WTC11 (cell line): ENCODE measurements at regions not wholly inside any gene's neighbourhood (a gene's known extent, or its start where the extent isn't known, plus 50 kb on each side); places are given as distances from the start of the nearest gene placed in this dataset.
A peak's percentile ranks its signal among the peaks of the same experiment; 100 is the strongest.

ENCODE experiments used
- ATAC-seq: fragments of 200-7000 bp; cut with Tn5 transposase; 2 replicates; pipeline ENCODE4 v1.10.0; 2021; ENCODE audit warnings: mild to moderate bottlenecking, moderate library complexity
- CTCF ChIA-PET: fragments of 300-600 bp; sonication (Branson Sonifier 250); formaldehyde crosslinking; loops from one replicate; lab custom pipeline; 2021; ENCODE audit warnings: antibody characterized with exemption; lab: Charles Lee
- POLR2A ChIA-PET: fragments of 350-600 bp; sonication (Branson Sonifier 250); formaldehyde crosslinking; loops from one replicate; lab custom pipeline; 2021; ENCODE audit warnings: antibody characterized with exemption; lab: Charles Lee
- DNase-seq: peaks from one replicate; pipeline ENCODE4 v3.0.0; 2021; ENCODE audit warnings: low spot score
- H3K27ac Mint-ChIP-seq: 2 replicates; pipeline ENCODE4 v1.8.0; 2021; ENCODE audit warnings: mixed read lengths
- H3K27me3 Mint-ChIP-seq: 2 replicates; pipeline ENCODE4 v1.8.0; 2021; ENCODE audit warnings: low read depth, mild to moderate bottlenecking, moderate library complexity, mixed read lengths
- H3K36me3 Mint-ChIP-seq: 2 replicates; pipeline ENCODE4 v1.8.0; 2021; ENCODE audit warnings: mixed read lengths
- H3K4me1 Mint-ChIP-seq: 2 replicates; pipeline ENCODE4 v1.8.0; 2022; ENCODE audit warnings: mixed read lengths
- H3K4me3 Mint-ChIP-seq: 2 replicates; pipeline ENCODE4 v1.8.0; 2021; ENCODE audit warnings: mild to moderate bottlenecking, moderate library complexity, mixed read lengths
- H3K9me3 Mint-ChIP-seq: 2 replicates; pipeline ENCODE4 v1.8.0; 2021; ENCODE audit warnings: mixed read lengths
- ATF1 ChIP-seq: sonication (generic); formaldehyde crosslinking; IDR thresholded peaks from 2 replicates; pipeline ENCODE4 v1.8.1; 2023; ENCODE audit warnings: mild to moderate bottlenecking, moderate library complexity, missing genetic modification reagents
- CREM ChIP-seq: sonication (generic); formaldehyde crosslinking; IDR thresholded peaks from 2 replicates; pipeline ENCODE4 v1.8.1; 2022; ENCODE audit warnings: mild to moderate bottlenecking, missing genetic modification reagents, moderate library complexity
- FOXK1 ChIP-seq: sonication (generic); formaldehyde crosslinking; IDR thresholded peaks from 2 replicates; pipeline ENCODE4 v1.8.0; 2022; ENCODE audit warnings: mild to moderate bottlenecking, moderate library complexity, missing genetic modification reagents
- GRHL2 ChIP-seq: fragments of 250-450 bp; sonication (Bioruptor Pico); IDR thresholded peaks from 2 replicates; pipeline ENCODE4 v1.8.0; 2022; ENCODE audit warnings: mild to moderate bottlenecking, moderate library complexity; ENCODE audit not compliant: insufficient replicate concordance, severe bottlenecking
- HMGA2 ChIP-seq: fragments of 250-450 bp; sonication (Bioruptor Pico); IDR thresholded peaks from 2 replicates; pipeline ENCODE4 v1.4.0; 2021; ENCODE audit warnings: mild to moderate bottlenecking, moderate library complexity
- MYBL2 ChIP-seq: sonication (generic); formaldehyde crosslinking; IDR thresholded peaks from 2 replicates; pipeline ENCODE4 v1.8.1; 2023; ENCODE audit warnings: mild to moderate bottlenecking, moderate library complexity, missing genetic modification reagents
- NFYB ChIP-seq: sonication (generic); formaldehyde crosslinking; conservative IDR thresholded peaks from 2 replicates; pipeline ENCODE4 v1.8.0; 2022; ENCODE audit warnings: low read depth, missing genetic modification reagents
- NR1H2 ChIP-seq: sonication (generic); formaldehyde crosslinking; IDR thresholded peaks from 2 replicates; pipeline ENCODE4 v1.9.0; 2021; ENCODE audit warnings: mild to moderate bottlenecking, moderate library complexity, missing genetic modification reagents
- PRRX2 ChIP-seq: fragments of 250-450 bp; sonication (Bioruptor Pico); IDR thresholded peaks from 2 replicates; pipeline ENCODE4 v1.8.0; 2021; ENCODE audit warnings: mild to moderate bottlenecking
- SOX15 ChIP-seq: fragments of 250-450 bp; sonication (Bioruptor Pico); IDR thresholded peaks from 2 replicates; pipeline ENCODE4 v1.9.0; 2021; ENCODE audit warnings: mild to moderate bottlenecking
- TEAD1 ChIP-seq: sonication (generic); formaldehyde crosslinking; IDR thresholded peaks from 2 replicates; pipeline ENCODE4 v1.8.0; 2022; ENCODE audit warnings: mild to moderate bottlenecking, missing genetic modification reagents
- ZNF121 ChIP-seq: sonication (generic); formaldehyde crosslinking; IDR thresholded peaks from 2 replicates; pipeline ENCODE4 v1.8.0; 2023; ENCODE audit warnings: missing genetic modification reagents
- ZNF219 ChIP-seq: sonication (generic); formaldehyde crosslinking; IDR thresholded peaks from 2 replicates; pipeline ENCODE4 v1.8.0; 2023; ENCODE audit warnings: missing genetic modification reagents, mild to moderate bottlenecking, borderline replicate concordance
- ZNF263 ChIP-seq: sonication (generic); formaldehyde crosslinking; IDR thresholded peaks from 2 replicates; pipeline ENCODE4 v1.8.1; 2022; ENCODE audit warnings: low read depth, mild to moderate bottlenecking, moderate library complexity, missing genetic modification reagents
- TF ChIP-seq, protein P1 (sequence below): sonication (generic); formaldehyde crosslinking; IDR thresholded peaks from 2 replicates; pipeline ENCODE4 v1.8.1; 2022; ENCODE audit warnings: mild to moderate bottlenecking, moderate library complexity, missing genetic modification reagents
- TF ChIP-seq, protein P2 (sequence below): fragments of 250-450 bp; sonication (Bioruptor Pico); IDR thresholded peaks from 2 replicates; pipeline ENCODE4 v1.9.0; 2021; ENCODE audit warnings: moderate library complexity, mild to moderate bottlenecking, inconsistent platforms, borderline replicate concordance
- TF ChIP-seq, protein P3 (sequence below): fragments of 250-450 bp; sonication (Bioruptor Pico); IDR thresholded peaks from 2 replicates; pipeline ENCODE4 v1.8.0; 2021; ENCODE audit warnings: mild to moderate bottlenecking
- TF ChIP-seq, protein P4 (sequence below): sonication (generic); formaldehyde crosslinking; IDR thresholded peaks from 2 replicates; pipeline ENCODE4 v1.8.1; 2022; ENCODE audit warnings: low read depth, mild to moderate bottlenecking, moderate library complexity, missing genetic modification reagents, borderline replicate concordance
- TF ChIP-seq, protein P5 (sequence below): sonication (generic); formaldehyde crosslinking; IDR thresholded peaks from 2 replicates; pipeline ENCODE4 v1.8.1; 2023; ENCODE audit warnings: mild to moderate bottlenecking, missing genetic modification reagents
- TF ChIP-seq, protein P6 (sequence below): sonication (generic); formaldehyde crosslinking; IDR thresholded peaks from 2 replicates; pipeline ENCODE4 v1.8.1; 2023; ENCODE audit warnings: mild to moderate bottlenecking, moderate library complexity, missing genetic modification reagents
- TF ChIP-seq, protein P7 (sequence below): sonication (generic); formaldehyde crosslinking; IDR thresholded peaks from 2 replicates; pipeline ENCODE4 v1.8.0; 2022; ENCODE audit warnings: mild to moderate bottlenecking, missing genetic modification reagents
- TF ChIP-seq, protein P8 (sequence below): fragments of 250-450 bp; sonication (Bioruptor Pico); IDR thresholded peaks from 2 replicates; pipeline ENCODE4 v2.1.2; 2022; ENCODE audit warnings: mild to moderate bottlenecking, moderate library complexity

DNA sequence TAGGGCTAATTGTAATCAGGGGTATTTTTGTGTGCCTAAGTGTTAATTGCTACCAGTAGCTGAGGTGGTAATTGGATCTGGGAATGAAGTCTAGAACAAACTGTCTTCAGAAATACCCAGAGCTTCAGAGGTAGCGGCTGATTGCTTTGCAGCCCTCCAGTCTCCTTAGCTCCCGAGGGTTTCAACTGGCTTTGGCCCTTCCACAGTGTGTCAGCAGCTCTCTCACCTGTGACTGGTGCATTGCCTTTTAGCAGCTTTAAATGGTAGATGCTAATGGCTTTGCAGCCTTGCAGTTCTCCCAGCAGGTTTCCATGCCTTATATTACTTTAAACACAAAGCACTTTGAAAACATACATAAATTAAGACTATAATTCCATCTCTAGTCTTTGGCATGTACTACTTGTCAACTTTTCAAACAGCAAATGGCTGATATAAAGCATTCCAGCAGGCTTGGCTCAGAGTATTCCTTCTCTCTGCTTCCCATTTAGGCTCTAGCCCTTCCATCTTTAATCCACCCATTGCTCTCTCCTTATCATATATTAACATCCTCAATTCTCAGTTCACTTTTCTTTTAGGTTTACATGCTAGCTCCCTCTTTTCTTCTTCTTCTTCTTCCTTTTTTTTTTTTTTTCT is 156.4 kb upstream of the GALNT13 start:
- Mint-ChIP-seq H3K9me3 (peaks cover 5% of the 10 kb centered on the region; the same call in 1 of the 2 replicates), H3K27ac (no peak overlapping the region), H3K4me1 (peaks cover 17% of the 10 kb centered on the region), H3K36me3 (no peaks in the 10 kb centered on the region; the same call in 1 of the 2 replicates), H3K27me3 (no peaks in the 10 kb centered on the region), H3K4me3 (no peak overlapping the region)
- ChIA-PET POLR2A (interaction anchor here (0.5 to 0.7 kb wide), 3 partner anchors 11 to 181 kb away, joined by 3 to 4 read pairs (median 3); no protein-coding TSS in a partner anchor), CTCF (interaction anchor here (0.6 to 0.9 kb wide), 3 partner anchors 33 to 300 kb away, joined by 3 read pairs; no protein-coding TSS in a partner anchor)
- ATAC-seq = peak; percentile 86
- TF ChIP-seq ZNF263 (CRISPR knock-in tag) = no peak
- no peak for TF ChIP-seq FOXK1 (CRISPR knock-in tag)
- no peak for TF ChIP-seq ATF1
- TF ChIP-seq CREM (CRISPR knock-in tag) = no peak
- TF ChIP-seq, protein P1, sequence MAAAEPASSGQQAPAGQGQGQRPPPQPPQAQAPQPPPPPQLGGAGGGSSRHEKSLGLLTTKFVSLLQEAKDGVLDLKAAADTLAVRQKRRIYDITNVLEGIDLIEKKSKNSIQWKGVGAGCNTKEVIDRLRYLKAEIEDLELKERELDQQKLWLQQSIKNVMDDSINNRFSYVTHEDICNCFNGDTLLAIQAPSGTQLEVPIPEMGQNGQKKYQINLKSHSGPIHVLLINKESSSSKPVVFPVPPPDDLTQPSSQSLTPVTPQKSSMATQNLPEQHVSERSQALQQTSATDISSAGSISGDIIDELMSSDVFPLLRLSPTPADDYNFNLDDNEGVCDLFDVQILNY (CRISPR knock-in tag) = no peak
- no peak for TF ChIP-seq MYBL2 (CRISPR knock-in tag)
- TF ChIP-seq PRRX2 = no peak
- TF ChIP-seq HMGA2 (CRISPR knock-in tag) = no peak
- TF ChIP-seq SOX15 (CRISPR knock-in tag) = no peak
- TF ChIP-seq, protein P2, sequence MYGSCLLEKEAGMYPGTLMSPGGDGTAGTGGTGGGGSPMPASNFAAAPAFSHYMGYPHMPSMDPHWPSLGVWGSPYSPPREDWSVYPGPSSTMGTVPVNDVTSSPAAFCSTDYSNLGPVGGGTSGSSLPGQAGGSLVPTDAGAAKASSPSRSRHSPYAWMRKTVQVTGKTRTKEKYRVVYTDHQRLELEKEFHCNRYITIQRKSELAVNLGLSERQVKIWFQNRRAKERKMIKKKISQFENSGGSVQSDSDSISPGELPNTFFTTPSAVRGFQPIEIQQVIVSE (CRISPR knock-in tag) = no peak
- TF ChIP-seq GRHL2 (CRISPR knock-in tag) = no peak
- TF ChIP-seq, protein P3, sequence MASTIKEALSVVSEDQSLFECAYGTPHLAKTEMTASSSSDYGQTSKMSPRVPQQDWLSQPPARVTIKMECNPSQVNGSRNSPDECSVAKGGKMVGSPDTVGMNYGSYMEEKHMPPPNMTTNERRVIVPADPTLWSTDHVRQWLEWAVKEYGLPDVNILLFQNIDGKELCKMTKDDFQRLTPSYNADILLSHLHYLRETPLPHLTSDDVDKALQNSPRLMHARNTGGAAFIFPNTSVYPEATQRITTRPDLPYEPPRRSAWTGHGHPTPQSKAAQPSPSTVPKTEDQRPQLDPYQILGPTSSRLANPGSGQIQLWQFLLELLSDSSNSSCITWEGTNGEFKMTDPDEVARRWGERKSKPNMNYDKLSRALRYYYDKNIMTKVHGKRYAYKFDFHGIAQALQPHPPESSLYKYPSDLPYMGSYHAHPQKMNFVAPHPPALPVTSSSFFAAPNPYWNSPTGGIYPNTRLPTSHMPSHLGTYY (CRISPR knock-in tag) = no peak
- TF ChIP-seq, protein P4, sequence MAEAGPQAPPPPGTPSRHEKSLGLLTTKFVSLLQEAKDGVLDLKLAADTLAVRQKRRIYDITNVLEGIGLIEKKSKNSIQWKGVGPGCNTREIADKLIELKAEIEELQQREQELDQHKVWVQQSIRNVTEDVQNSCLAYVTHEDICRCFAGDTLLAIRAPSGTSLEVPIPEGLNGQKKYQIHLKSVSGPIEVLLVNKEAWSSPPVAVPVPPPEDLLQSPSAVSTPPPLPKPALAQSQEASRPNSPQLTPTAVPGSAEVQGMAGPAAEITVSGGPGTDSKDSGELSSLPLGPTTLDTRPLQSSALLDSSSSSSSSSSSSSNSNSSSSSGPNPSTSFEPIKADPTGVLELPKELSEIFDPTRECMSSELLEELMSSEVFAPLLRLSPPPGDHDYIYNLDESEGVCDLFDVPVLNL (CRISPR knock-in tag) = no peak
- TF ChIP-seq, protein P5, sequence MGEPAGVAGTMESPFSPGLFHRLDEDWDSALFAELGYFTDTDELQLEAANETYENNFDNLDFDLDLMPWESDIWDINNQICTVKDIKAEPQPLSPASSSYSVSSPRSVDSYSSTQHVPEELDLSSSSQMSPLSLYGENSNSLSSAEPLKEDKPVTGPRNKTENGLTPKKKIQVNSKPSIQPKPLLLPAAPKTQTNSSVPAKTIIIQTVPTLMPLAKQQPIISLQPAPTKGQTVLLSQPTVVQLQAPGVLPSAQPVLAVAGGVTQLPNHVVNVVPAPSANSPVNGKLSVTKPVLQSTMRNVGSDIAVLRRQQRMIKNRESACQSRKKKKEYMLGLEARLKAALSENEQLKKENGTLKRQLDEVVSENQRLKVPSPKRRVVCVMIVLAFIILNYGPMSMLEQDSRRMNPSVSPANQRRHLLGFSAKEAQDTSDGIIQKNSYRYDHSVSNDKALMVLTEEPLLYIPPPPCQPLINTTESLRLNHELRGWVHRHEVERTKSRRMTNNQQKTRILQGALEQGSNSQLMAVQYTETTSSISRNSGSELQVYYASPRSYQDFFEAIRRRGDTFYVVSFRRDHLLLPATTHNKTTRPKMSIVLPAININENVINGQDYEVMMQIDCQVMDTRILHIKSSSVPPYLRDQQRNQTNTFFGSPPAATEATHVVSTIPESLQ (CRISPR knock-in tag) = no peak
- no peak for TF ChIP-seq NFYB (CRISPR knock-in tag)
- TF ChIP-seq, protein P6, sequence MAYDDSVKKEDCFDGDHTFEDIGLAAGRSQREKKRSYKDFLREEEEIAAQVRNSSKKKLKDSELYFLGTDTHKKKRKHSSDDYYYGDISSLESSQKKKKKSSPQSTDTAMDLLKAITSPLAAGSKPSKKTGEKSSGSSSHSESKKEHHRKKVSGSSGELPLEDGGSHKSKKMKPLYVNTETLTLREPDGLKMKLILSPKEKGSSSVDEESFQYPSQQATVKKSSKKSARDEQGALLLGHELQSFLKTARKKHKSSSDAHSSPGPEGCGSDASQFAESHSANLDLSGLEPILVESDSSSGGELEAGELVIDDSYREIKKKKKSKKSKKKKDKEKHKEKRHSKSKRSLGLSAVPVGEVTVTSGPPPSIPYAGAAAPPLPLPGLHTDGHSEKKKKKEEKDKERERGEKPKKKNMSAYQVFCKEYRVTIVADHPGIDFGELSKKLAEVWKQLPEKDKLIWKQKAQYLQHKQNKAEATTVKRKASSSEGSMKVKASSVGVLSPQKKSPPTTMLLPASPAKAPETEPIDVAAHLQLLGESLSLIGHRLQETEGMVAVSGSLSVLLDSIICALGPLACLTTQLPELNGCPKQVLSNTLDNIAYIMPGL (CRISPR knock-in tag) = no peak
- TF ChIP-seq ZNF219 = no peak
- no peak for DNase-seq

DNA sequence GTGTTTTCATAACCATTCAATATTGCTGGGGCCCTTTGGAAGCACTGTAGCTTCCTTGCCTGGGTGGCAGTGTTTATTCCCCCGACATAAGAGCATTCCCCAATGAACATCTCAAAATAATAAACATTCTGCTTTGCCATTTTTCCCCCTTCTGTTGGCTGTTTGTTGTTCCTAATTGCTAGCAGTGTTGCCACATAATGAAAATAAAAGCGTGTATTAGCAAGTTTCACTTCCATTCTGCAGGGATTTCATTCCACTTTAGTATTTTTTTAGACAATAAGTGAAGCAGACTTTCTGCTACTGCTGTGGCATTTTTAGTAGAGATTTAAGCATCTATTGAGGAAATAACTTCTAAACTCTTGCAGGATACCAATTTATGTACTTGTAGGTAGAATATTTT is 154.7 kb upstream of the GALNT13 start:
- H3K9me3 Mint-ChIP-seq = peaks cover 5% of the 10 kb centered on the region; the same call in 1 of the 2 replicates
- DNase-seq = no peak
- CTCF ChIA-PET = no interaction called here
- H3K27ac Mint-ChIP-seq = no peak overlapping the region
- H3K4me1 Mint-ChIP-seq = peaks cover 17% of the 10 kb centered on the region
- POLR2A ChIA-PET = no interaction called here
- no peaks in the 10 kb centered on the region; the same call in 1 of the 2 replicates for H3K36me3 Mint-ChIP-seq
- no peak overlapping the region for H3K4me3 Mint-ChIP-seq
- no peaks in the 10 kb centered on the region for H3K27me3 Mint-ChIP-seq
- ATAC-seq = no peak
- TF ChIP-seq, protein P7, sequence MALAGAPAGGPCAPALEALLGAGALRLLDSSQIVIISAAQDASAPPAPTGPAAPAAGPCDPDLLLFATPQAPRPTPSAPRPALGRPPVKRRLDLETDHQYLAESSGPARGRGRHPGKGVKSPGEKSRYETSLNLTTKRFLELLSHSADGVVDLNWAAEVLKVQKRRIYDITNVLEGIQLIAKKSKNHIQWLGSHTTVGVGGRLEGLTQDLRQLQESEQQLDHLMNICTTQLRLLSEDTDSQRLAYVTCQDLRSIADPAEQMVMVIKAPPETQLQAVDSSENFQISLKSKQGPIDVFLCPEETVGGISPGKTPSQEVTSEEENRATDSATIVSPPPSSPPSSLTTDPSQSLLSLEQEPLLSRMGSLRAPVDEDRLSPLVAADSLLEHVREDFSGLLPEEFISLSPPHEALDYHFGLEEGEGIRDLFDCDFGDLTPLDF (CRISPR knock-in tag) = no peak
- TF ChIP-seq ZNF121 = no peak
- TF ChIP-seq NR1H2 (CRISPR knock-in tag) = no peak
- no peak for TF ChIP-seq MYBL2 (CRISPR knock-in tag)
- no peak for TF ChIP-seq TEAD1 (CRISPR knock-in tag)
- TF ChIP-seq, protein P8, sequence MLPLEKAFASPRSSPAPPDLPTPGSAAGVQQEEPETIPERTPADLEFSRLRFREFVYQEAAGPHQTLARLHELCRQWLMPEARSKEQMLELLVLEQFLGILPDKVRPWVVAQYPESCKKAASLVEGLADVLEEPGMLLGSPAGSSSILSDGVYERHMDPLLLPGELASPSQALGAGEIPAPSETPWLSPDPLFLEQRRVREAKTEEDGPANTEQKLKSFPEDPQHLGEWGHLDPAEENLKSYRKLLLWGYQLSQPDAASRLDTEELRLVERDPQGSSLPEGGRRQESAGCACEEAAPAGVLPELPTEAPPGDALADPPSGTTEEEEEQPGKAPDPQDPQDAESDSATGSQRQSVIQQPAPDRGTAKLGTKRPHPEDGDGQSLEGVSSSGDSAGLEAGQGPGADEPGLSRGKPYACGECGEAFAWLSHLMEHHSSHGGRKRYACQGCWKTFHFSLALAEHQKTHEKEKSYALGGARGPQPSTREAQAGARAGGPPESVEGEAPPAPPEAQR = no peak
